Esophagus squamous epithelium (tissue), 4 donors: ENCODE measurements at regions not wholly inside any gene's neighbourhood (a gene's known extent, or its start where the extent isn't known, plus 50 kb on each side); places are given as distances from the start of the nearest gene placed in this dataset.
"Not testable (repeated sequence)": the region's sequence is repeated elsewhere in the genome, so short reads cannot be mapped to it uniquely, and the experiment has no call there.

ENCODE experiments used
- POLR2A ChIP-seq, 4 donors: fragments of 450-650 bp; IDR thresholded peaks; one replicate each; pipeline ENCODE4 v1.6.1; 2017; ENCODE audit warnings: antibody characterized with exemption in 4 of 4, mild to moderate bottlenecking in 4 of 4, moderate library complexity in 3 of 4
- TF ChIP-seq, protein P1 (sequence below), 6 experiments: fragments of 450-650 bp in 4 of 6; fragments of 200-600 bp in 2 of 6; sonication (generic) in 2 of 6; IDR thresholded peaks; one replicate each; pipeline ENCODE4 v1.5.1; 2016 to 2019; ENCODE audit warnings: antibody characterized with exemption in 6 of 6, mild to moderate bottlenecking in 4 of 6, moderate library complexity in 4 of 6

DNA sequence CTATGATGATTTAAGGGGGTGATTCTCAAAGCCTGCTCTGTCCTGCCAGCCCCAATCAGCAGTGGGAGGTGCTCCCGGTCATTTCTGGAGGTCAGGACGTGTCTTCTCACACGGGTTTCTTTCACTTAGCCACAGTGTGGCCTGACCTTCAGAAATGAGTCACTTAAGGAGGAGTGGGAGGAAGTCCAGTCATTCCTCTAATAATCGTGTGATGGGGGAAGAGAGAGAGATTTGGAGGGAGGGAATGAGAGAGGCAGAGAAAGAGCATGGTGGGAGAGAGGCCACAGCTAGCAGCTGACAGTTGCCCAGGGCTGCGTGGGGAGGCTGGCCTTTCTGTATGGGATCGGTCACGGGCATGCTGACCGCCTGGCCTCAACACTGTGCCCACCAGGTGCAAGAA lies 142.6 kb upstream of the ZNF469 start:
- TF ChIP-seq, protein P1, sequence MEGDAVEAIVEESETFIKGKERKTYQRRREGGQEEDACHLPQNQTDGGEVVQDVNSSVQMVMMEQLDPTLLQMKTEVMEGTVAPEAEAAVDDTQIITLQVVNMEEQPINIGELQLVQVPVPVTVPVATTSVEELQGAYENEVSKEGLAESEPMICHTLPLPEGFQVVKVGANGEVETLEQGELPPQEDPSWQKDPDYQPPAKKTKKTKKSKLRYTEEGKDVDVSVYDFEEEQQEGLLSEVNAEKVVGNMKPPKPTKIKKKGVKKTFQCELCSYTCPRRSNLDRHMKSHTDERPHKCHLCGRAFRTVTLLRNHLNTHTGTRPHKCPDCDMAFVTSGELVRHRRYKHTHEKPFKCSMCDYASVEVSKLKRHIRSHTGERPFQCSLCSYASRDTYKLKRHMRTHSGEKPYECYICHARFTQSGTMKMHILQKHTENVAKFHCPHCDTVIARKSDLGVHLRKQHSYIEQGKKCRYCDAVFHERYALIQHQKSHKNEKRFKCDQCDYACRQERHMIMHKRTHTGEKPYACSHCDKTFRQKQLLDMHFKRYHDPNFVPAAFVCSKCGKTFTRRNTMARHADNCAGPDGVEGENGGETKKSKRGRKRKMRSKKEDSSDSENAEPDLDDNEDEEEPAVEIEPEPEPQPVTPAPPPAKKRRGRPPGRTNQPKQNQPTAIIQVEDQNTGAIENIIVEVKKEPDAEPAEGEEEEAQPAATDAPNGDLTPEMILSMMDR (IDR thresholded peaks at IDR 0.05) = not testable (repeated sequence)
- TF ChIP-seq POLR2A (IDR thresholded peaks at IDR 0.05) = not testable (repeated sequence)
